DOHH2 (cell line): ENCODE measurements at regions not wholly inside any gene's neighbourhood (a gene's known extent, or its start where the extent isn't known, plus 50 kb on each side); places are given as distances from the start of the nearest gene placed in this dataset.

Experiments used
- H3F3A ChIP-seq: fragments of 200-600 bp; sonication (generic), shearing (Covaris generic); 2 replicates; pipeline ENCODE4 v1.6.0; 2016; ENCODE audit warnings: antibody characterized with exemption, mild to moderate bottlenecking; ENCODE audit not compliant: control insufficient read depth, insufficient read depth
- H3K27ac ChIP-seq: fragments of 200-600 bp; sonication (generic); 2 replicates; pipeline ENCODE4 v1.5.1; 2014; ENCODE audit warnings: low read depth, mild to moderate bottlenecking, low read length, moderate library complexity
- H3K27me3 ChIP-seq: fragments of 200-600 bp; sonication (generic); 2 replicates; pipeline ENCODE4 v1.6.1; 2014; ENCODE audit warnings: mild to moderate bottlenecking, low read length, mixed read lengths; ENCODE audit not compliant: control insufficient read depth
- H3K36me3 ChIP-seq: fragments of 200-600 bp; sonication (generic); 2 replicates; pipeline ENCODE4 v1.6.1; 2014; ENCODE audit warnings: mild to moderate bottlenecking, low read length, moderate library complexity, mixed read lengths; ENCODE audit not compliant: control insufficient read depth
- H3K4me1 ChIP-seq: fragments of 200-600 bp; sonication (generic); 2 replicates; pipeline ENCODE4 v1.6.1; 2014; ENCODE audit warnings: mild to moderate bottlenecking, low read length, mixed read lengths; ENCODE audit not compliant: control insufficient read depth
- H3K4me2 ChIP-seq: fragments of 200-600 bp; sonication (generic); 2 replicates; pipeline ENCODE4 v1.6.0; 2014; ENCODE audit warnings: mild to moderate bottlenecking, low read length, moderate library complexity
- H3K4me3 ChIP-seq: fragments of 200-600 bp; sonication (generic); 2 replicates; pipeline ENCODE4 v1.5.1; 2014; ENCODE audit warnings: mild to moderate bottlenecking, low read length, mixed read lengths
- H3K79me2 ChIP-seq: fragments of 200-600 bp; sonication (generic); 2 replicates; pipeline ENCODE4 v1.6.1; 2014; ENCODE audit warnings: mild to moderate bottlenecking, low read length, mixed read lengths; ENCODE audit not compliant: control insufficient read depth
- H3K9me2 ChIP-seq: fragments of 200-600 bp; sonication (generic); replicated peaks from 2 replicates; pipeline ENCODE4 v1.6.1; 2014; ENCODE audit warnings: mild to moderate bottlenecking, low read length, mixed read lengths; ENCODE audit not compliant: control insufficient read depth
- H3K9me3 ChIP-seq: fragments of 200-600 bp; sonication (generic); 2 replicates; pipeline ENCODE4 v1.6.1; 2014; ENCODE audit warnings: antibody characterized with exemption, low read length, mixed read lengths; ENCODE audit not compliant: control insufficient read depth, insufficient read depth
- H4K20me1 ChIP-seq: fragments of 200-600 bp; sonication (generic); 2 replicates; pipeline ENCODE4 v1.6.0; 2014; ENCODE audit warnings: low read depth, mild to moderate bottlenecking, antibody characterized with exemption, low read length, moderate library complexity; ENCODE audit not compliant: control insufficient read depth, insufficient read depth
- CTCF ChIP-seq: fragments of 200-600 bp; sonication (generic); IDR thresholded peaks from one replicate; pipeline ENCODE4 v1.5.1; 2014; ENCODE audit warnings: antibody characterized with exemption, mild to moderate bottlenecking, low read depth, low read length; ENCODE audit not compliant: poor library complexity, severe bottlenecking
- EZH2phosphoT487 ChIP-seq: fragments of 200-600 bp; sonication (generic); IDR thresholded peaks from 2 replicates; pipeline ENCODE4 v1.6.1; 2017; ENCODE audit warnings: borderline replicate concordance, mild to moderate bottlenecking, antibody characterized with exemption, low read length, moderate library complexity, mixed read lengths

- Histone ChIP-seq H3K4me1 (no peaks in the 10 kb centered on the region), H4K20me1 (no peaks in the 10 kb centered on the region), H3K9me3 (no peaks in the 10 kb centered on the region), H3K79me2 (no peaks in the 10 kb centered on the region), H3K4me2 (no peak overlapping the region), H3K36me3 (no peaks in the 10 kb centered on the region), H3F3A (no peaks in the 10 kb centered on the region), H3K27me3 (no peaks in the 10 kb centered on the region), H3K27ac (no peak overlapping the region), H3K4me3 (no peak overlapping the region), H3K9me2 (no peaks in the 10 kb centered on the region)
- no peak for TF ChIP-seq EZH2phosphoT487
- TF ChIP-seq CTCF, result no peak
These were observed 256.8 kb upstream of the GRAMD2B start for GRCh38 chr5:126166368-126166767.

GRCh38 chr5:126168785-126169184 is 254.4 kb upstream of the GRAMD2B start:
- Histone ChIP-seq H3K4me1 (no peaks in the 10 kb centered on the region), H3K27ac (no peak overlapping the region), H3K9me2 (no peaks in the 10 kb centered on the region), H3K4me3 (no peak overlapping the region), H4K20me1 (no peaks in the 10 kb centered on the region), H3K27me3 (no peaks in the 10 kb centered on the region), H3K9me3 (no peaks in the 10 kb centered on the region), H3K36me3 (no peaks in the 10 kb centered on the region), H3F3A (no peaks in the 10 kb centered on the region), H3K79me2 (no peaks in the 10 kb centered on the region), H3K4me2 (no peak overlapping the region)
- TF ChIP-seq CTCF, result no peak
- TF ChIP-seq EZH2phosphoT487, result no peak

- Histone ChIP-seq H3K79me2 (no peaks in the 10 kb centered on the region), H3K9me3 (no peaks in the 10 kb centered on the region), H3K4me1 (no peaks in the 10 kb centered on the region), H3K4me3 (no peak overlapping the region), H3K36me3 (no peaks in the 10 kb centered on the region), H3K27me3 (no peaks in the 10 kb centered on the region), H3F3A (no peaks in the 10 kb centered on the region), H3K27ac (no peak overlapping the region), H4K20me1 (no peaks in the 10 kb centered on the region), H3K4me2 (no peak overlapping the region), H3K9me2 (no peaks in the 10 kb centered on the region)
- TF ChIP-seq EZH2phosphoT487, result no peak
- TF ChIP-seq CTCF, result no peak
These were observed 251.3 kb upstream of the GRAMD2B start for GRCh38 chr5:126171916-126172315.

GRCh38 chr5:126172812-126173211 is 250.4 kb upstream of the GRAMD2B start:
- H3K9me2 ChIP-seq, result no peaks in the 10 kb centered on the region
- H3K27me3 ChIP-seq, result no peaks in the 10 kb centered on the region
- no peak for TF ChIP-seq CTCF
- no peak for TF ChIP-seq EZH2phosphoT487
- no peaks in the 10 kb centered on the region for H3K36me3 ChIP-seq
- no peak overlapping the region for H3K4me3 ChIP-seq
- no peaks in the 10 kb centered on the region for H3F3A ChIP-seq
- H3K4me1 ChIP-seq, result no peaks in the 10 kb centered on the region
- no peak overlapping the region for H3K27ac ChIP-seq
- no peaks in the 10 kb centered on the region for H3K79me2 ChIP-seq
- H3K9me3 ChIP-seq, result no peaks in the 10 kb centered on the region
- H3K4me2 ChIP-seq, result no peak overlapping the region
- no peaks in the 10 kb centered on the region for H4K20me1 ChIP-seq
